ENCODE measurements at regions not wholly inside any gene's neighbourhood (a gene's known extent, or its start where the extent isn't known, plus 50 kb on each side); places are given as distances from the start of the nearest gene placed in this dataset.

GRCh38 chr2:104388296-104388695 lies 465.6 kb upstream of the POU3F3 start:
- no peak for DNase-seq

DNA sequence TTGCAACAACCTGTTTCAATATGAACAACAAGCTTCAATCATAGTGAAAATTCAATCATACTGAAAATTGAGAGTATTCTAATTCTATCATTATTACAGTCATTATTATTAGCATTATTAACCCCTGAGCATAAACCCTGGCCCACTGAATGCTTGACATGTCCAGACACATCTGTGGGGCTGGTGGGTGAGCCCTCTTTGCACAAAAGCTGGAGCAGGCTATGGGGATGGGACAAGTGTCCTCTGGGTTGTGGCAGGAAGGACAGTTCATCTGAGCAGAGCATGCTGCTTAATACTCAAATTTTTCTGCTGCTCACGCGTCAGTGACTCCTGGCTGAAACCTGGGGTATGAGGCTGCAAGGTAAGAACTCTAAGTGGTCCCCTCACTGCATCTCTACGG lies 451.1 kb upstream of the POU3F3 start:
- no peak for DNase-seq

GRCh38 chr2:104404526-104404925 lies 449.4 kb upstream of the POU3F3 start:
- no peak for DNase-seq

- DNase-seq: peak in 14 of 58 donors; percentile 10 to 36 (median 22)
Observed at GRCh38 chr2:104405623-104406022, 448.3 kb upstream of the POU3F3 start.

- peak in 46 of 58 donors; percentile 11 to 87 (median 44) for DNase-seq
Observed at GRCh38 chr2:104406261-104406726, 447.6 kb upstream of the POU3F3 start.

GRCh38 chr2:104407641-104408040 lies 446.3 kb upstream of the POU3F3 start:
- peak in 1 of 58 donors; percentile 13 for DNase-seq

- DNase-seq: peak in 2 of 58 donors; percentile 23 to 24
Observed at GRCh38 chr2:104408266-104408665, 445.6 kb upstream of the POU3F3 start.

- DNase-seq: no peak
Observed at GRCh38 chr2:104410136-104410535, 443.8 kb upstream of the POU3F3 start.

DNA sequence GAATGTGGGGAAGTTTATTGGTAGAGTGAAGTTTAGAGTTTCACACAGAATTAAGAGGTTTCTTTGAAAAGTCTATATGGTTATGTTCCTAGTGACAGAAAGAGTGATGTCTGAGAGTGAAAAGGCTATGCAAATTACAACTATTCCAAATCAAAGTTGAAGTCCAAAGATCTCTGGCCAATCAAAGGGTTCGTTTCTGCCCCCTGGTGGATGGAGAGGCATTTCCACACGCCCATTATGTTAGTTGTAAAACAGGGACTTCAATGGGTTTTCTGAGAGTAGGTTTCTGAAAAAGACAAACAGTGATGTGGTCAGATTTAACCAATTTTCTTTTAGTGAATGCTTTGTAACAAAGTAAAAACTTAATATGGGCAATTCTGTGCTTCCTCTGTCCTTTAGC lies 441.5 kb upstream of the POU3F3 start:
- peak in 29 of 58 donors; percentile 13 to 69 (median 32) for DNase-seq

DNA sequence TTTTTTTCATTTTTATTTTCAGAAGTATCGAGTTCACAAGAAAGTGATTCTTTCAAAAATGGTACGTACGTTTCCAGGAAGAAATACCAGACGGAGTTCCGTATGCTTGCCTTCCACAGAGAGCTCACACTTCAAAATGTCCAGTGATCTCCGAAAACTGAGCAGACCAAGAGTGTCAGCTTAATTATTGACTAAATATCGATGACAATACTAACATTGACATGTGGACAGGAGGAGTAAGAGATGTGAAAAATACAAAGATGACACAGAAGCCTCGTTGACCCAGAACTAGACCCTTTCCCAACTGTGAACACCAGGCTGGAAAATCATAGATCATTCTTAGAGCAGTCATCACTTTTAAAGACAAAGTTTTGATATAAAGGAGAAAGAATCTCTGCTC lies 440.0 kb upstream of the POU3F3 start:
- no peak for DNase-seq

GRCh38 chr2:104415284-104415683 lies 438.6 kb upstream of the POU3F3 start:
- no peak for DNase-seq

DNA sequence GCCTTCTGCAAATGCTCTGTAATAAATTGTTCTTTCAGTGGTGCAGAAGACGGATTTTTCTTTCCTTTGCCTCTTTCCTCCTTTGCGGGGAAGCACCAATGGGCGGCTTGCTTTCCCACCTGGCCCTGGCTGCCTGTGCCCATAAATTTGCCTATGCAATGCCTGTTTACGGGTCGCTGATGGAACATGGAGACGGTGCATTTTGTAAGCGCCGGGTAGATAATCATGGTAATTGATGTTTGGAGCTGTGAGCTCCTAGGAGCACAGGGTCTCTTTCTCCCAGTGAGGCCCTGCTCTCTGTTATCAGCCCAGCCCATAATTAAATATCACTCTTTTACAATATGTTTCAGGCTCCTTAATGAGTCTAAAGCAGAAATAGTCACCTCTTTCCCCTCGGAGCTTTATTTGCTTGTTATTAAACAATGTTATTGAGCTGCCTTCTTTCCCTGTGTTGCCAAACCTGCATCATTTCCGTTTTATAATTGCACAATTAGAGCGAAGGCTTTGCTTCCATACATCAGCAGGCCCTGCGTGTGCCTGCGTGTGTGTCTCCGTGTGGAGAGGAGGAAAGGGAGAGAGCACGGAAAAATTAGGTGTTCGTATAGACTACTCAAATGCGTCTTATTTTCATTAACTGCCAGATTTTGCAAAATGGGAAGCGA lies 437.4 kb upstream of the POU3F3 start:
- DNase-seq: no peak

DNA sequence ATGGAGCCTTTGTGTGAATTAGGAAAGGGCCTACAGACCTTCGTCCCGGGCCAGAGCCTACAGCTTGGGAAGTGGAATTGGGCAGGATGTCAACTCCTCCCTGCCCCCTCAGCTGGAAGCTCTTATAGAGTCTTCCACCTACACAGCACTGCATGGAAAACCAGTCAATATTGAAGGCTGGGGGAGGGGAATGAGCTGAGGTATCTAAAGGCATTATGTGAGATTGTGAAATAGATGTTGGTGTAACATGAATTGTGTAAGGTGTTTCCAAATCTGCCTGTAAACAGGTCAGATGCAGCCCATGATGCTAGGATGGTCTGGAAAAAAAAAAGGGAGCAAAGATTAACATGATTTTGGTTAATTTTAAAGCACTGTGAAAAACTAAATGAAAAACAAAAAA lies 433.5 kb upstream of the POU3F3 start:
- DNase-seq: no peak

GRCh38 chr2:104420953-104421352 lies 433.0 kb upstream of the POU3F3 start:
- DNase-seq: no peak

DNA sequence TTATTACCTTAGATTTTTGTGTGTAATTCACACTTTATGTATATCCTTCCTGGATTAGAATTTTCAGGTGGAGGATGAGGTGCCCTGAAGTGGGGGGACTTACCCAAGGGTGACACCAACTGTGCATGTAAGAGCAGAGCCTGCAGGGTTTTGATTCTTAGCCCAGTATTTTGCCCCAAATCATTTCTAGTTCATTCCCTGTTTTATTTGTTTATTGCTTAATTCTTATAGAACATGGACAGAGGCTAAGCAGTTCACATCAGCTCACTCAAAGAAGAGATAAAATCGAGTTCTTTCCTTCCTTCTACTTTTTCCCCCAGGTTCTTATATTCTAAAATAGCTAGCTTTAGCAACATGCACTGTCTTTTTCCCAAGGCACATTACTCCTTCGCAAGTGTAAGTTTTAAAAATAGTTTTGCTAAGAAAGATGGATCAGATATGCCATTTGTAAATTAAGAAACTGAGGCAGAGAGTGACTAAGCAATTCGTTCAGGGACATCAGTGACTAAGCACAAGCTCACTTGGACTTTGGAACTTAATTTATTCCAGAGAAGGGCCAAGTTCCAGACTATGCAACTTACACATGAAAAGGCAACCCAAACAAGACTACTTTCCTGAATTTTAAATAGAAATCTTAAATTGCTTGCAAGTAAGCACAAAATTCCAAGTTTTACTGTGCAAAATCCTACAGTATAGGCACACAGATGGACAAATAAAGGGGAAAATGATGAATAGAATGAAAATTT lies 427.9 kb upstream of the POU3F3 start:
- DNase-seq: no peak

DNA sequence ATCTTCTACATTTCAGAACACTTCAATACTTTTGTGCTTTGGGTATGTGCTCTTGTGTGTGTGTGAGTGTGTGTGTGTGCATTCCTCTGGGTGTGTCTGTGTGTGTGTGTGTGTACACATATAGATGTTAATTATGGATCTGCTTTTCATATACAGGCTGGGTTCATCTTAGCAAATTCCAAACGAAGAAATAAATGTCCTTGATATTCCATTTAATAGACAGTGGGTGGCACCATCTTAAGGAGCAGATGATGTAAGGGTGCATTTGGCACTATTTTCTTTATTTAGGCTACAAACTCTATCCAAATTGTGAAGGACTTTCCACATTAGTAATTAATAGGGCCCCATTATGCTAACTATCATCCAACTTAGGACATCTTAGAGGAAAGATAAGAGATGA lies 425.8 kb upstream of the POU3F3 start:
- no peak for DNase-seq

DNA sequence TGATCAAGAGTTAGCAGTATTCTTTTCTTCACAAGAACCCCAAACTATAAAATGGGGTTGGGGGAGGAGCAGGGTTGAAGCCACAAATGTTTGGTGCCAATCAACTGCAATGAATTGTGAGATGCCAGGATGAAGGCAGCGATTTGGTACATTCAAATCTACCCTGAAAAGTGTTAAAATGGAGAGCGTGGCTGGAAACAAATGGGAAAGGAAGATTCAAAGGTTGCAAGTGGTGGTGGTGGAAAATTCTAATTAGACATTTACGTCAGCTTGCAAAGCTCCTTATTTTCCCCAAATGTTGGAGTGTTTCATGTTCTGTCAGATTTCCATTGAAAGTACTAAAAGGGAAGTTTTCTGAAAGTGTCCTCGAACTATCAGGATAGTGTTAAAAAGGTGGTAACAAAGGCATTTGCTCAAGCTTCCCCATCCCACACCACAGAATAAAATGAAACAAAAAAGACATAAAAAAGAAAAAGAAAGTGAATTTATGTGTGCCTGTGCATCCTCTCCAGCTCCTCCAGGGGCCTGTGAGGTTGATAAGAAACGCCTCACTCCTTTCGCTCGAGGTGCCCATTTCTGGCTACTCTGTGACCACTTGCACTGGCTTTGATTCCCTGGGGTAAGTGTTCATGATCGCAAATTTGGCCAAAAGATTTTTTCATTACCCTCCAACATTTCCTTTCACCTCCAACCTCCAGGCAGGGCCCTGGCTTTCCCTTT lies 424.1 kb upstream of the POU3F3 start:
- DNase-seq: peak in 1 of 58 donors; percentile 65

DNA sequence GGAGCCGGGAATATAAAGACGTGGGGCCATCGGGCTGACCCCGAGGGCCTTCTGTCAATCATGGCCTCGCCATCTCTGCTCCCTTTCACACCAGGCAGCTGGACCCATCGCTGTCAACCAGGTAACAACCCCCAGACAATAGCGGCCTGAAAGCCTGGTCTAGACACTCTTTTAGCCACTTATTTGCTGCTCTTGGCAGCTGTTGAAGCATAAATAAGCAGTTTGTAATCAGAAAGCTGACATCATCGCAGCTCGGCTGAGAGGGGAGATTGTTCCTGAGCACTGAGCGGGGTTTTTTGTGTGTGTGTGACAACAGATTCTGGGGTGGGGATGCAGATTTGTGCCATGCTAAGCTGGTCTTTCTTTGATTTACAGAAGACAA lies 423.6 kb upstream of the POU3F3 start:
- DNase-seq: peak in 42 of 58 donors; percentile 30 to 83 (median 62)

GRCh38 chr2:104430852-104431251 lies 423.1 kb upstream of the POU3F3 start:
- DNase-seq: peak in 3 of 58 donors; percentile 35 to 72 (median 67)

GRCh38 chr2:104431701-104432121 lies 422.2 kb upstream of the POU3F3 start:
- DNase-seq: no peak

- DNase-seq: peak in 1 of 58 donors; percentile 49
Observed at GRCh38 chr2:104432401-104432800, 421.5 kb upstream of the POU3F3 start.

DNA sequence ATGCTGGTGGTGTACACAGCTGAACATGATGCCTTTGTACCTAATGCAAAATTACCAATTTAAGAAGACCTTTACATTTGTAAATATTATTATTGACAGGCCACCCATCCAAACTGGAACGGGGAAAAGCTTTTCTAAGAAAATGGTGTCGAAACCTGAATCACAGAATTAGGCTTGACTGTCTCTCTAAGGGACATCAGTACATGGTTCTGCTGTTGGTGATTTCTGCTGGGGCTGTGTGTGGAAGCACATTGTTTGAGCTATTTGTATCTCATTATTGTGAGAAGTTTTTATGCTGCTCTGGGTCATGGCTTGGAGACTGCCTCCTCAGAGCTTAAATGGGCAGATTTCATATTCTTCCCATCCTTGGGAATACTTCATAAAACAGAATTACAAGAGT lies 420.9 kb upstream of the POU3F3 start:
- peak in 2 of 58 donors; percentile 18 to 26 for DNase-seq

All from anterior cingulate cortex (tissue), 58 donors.